ENCODE measurements at regions not wholly inside any gene's neighbourhood (a gene's known extent, or its start where the extent isn't known, plus 50 kb on each side); places are given as distances from the start of the nearest gene placed in this dataset.

DNA sequence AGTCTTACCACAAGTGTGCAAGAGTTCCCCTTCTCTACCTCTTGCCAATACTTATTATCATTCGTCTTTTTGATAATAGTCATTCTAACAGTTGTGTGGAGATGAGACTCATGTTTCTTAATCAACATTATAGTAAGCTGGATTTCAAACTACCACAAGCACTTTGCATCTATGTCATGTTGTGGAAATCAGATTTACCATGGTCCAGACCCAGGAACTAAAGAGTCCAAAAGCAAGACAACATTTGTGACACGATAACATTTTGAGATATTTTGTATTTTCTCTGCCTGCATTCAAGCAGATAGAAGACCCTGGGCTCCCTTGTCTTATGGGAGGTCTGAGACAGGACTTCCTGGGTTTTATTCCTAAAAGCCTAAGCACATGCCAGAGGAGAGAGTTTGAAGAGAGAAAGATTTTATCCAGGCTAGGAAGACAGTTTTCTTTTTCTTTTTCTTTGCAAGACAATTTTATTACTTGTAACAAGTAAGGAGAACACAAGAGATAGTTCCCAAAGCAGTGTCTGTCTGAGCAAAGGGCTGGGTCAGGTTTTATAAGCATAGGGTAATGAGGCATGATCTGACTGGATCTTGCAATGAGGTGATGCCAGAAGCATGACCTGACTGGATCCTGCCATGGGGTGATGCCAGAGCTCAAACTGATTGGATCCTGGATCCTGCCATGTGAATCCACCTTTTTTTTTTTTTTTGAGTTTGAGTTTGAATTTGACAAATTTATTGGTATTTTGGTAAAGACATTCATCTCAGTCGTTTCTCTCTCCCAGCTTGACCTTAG is 180.5 kb upstream of the HMGA2 start (continued):
- TF ChIP-seq, protein P1, sequence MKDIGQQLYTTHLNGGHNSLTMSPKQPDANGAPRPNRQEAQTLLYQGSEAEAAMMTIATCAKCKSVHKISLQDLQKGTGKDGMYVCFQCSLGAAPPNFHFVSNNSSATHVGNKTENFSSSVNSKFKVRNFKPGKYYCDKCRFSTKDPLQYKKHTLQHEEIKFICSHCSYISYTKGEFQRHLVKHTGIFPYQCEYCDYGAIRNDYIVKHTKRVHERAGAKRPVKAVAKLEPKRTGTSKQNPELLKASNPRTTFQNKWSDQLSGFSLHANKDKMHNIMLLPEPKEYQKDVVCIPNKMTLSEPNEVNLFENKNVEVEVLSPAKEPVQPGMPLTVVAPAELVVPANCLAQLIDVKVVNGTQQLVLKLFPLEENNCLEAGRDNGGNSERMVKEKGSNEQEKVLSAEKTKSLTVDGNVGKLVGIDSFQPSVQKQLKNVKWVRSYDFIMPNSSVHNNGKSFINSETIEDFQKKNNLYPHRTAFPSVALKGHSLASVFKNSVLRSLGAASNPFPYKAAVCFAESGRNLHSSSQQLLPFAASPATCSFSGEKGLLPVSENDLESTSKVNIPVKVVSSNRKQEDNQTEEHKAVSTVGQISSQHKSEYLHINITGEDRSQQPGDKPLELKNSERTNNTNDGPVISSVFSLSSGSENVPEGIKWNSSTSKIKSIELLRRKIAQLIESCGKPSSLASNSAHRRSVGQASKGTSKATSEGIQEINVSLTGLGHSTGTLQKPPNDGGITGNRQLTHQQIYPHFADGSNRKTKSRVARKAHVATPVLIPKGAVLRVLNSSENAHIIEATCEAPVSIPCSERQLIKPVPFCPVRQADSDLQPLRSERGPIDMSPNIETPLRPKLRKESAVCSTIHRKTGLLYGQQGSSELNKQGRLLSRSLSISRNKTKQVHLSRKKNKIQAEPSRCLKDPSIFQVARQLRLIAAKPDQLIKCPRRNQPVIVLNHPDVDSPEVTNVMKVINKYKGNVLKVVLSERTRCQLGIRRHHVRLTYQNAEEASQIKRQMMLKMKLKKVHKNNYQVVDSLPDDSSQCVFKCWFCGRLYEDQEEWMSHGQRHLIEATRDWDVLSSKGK (CRISPR knock-in tag; IDR thresholded peaks at IDR 0.05) = no peak
- TF ChIP-seq ZNF23 (CRISPR knock-in tag; IDR thresholded peaks at IDR 0.05) (0 out of 2 replicates have a peak, but pooled peaks have one; percentile 33), U2AF1 (optimal IDR thresholded peaks at IDR 0.05; ENCODE audit: low read depth, low read length) (no peak), SREBF1 (IDR thresholded peaks at IDR 0.05; ENCODE audit: borderline replicate concordance, low read depth, low read length) (peak; percentile 93), RFX5 (IDR thresholded peaks at IDR 0.05; ENCODE audit: low read depth, low read length) (no peak), TCF7 (IDR thresholded peaks at IDR 0.05; ENCODE audit: borderline replicate concordance) (no peak), KLF13 (tag; IDR thresholded peaks at IDR 0.05; ENCODE audit: borderline replicate concordance, low read depth) (no peak), HNRNPL (IDR thresholded peaks at IDR 0.05; ENCODE audit: low read depth, low read length) (no peak), IFI16 (CRISPR knock-in tag; IDR thresholded peaks at IDR 0.05) (no peak), TAL1 (IDR thresholded peaks at IDR 0.05) (no peak), KDM2B (CRISPR knock-in tag; IDR thresholded peaks at IDR 0.05) (no peak), BCL6 (CRISPR knock-in tag; IDR thresholded peaks at IDR 0.05) (no peak), FOXA3 (CRISPR knock-in tag; conservative IDR thresholded peaks at IDR 0.05 in 1 of 2, IDR thresholded peaks at IDR 0.05 in 1 of 2) (peak in 1 of 2 experiments; percentile 20; a peak in 1 of 4 replicates), ARHGAP35 (IDR thresholded peaks at IDR 0.05; ENCODE audit: partially characterized antibody) (no peak), RBM14 (IDR thresholded peaks at IDR 0.05; ENCODE audit: borderline replicate concordance, insufficient read depth, low read depth, low read length) (no peak), NFRKB (IDR thresholded peaks at IDR 0.05; ENCODE audit: low read depth) (no peak)
- TF ChIP-seq, protein P2, sequence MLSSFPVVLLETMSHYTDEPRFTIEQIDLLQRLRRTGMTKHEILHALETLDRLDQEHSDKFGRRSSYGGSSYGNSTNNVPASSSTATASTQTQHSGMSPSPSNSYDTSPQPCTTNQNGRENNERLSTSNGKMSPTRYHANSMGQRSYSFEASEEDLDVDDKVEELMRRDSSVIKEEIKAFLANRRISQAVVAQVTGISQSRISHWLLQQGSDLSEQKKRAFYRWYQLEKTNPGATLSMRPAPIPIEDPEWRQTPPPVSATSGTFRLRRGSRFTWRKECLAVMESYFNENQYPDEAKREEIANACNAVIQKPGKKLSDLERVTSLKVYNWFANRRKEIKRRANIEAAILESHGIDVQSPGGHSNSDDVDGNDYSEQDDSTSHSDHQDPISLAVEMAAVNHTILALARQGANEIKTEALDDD (IDR thresholded peaks at IDR 0.05) = no peak
- TF ChIP-seq, protein P3, sequence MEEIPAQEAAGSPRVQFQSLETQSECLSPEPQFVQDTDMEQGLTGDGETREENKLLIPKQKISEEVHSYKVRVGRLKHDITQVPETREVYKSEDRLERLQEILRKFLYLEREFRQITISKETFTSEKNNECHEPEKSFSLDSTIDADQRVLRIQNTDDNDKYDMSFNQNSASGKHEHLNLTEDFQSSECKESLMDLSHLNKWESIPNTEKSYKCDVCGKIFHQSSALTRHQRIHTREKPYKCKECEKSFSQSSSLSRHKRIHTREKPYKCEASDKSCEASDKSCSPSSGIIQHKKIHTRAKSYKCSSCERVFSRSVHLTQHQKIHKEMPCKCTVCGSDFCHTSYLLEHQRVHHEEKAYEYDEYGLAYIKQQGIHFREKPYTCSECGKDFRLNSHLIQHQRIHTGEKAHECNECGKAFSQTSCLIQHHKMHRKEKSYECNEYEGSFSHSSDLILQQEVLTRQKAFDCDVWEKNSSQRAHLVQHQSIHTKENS (CRISPR knock-in tag; IDR thresholded peaks at IDR 0.05) = peak; percentile 86; the same call in 1 of the 2 replicates
- TF ChIP-seq, protein P4, sequence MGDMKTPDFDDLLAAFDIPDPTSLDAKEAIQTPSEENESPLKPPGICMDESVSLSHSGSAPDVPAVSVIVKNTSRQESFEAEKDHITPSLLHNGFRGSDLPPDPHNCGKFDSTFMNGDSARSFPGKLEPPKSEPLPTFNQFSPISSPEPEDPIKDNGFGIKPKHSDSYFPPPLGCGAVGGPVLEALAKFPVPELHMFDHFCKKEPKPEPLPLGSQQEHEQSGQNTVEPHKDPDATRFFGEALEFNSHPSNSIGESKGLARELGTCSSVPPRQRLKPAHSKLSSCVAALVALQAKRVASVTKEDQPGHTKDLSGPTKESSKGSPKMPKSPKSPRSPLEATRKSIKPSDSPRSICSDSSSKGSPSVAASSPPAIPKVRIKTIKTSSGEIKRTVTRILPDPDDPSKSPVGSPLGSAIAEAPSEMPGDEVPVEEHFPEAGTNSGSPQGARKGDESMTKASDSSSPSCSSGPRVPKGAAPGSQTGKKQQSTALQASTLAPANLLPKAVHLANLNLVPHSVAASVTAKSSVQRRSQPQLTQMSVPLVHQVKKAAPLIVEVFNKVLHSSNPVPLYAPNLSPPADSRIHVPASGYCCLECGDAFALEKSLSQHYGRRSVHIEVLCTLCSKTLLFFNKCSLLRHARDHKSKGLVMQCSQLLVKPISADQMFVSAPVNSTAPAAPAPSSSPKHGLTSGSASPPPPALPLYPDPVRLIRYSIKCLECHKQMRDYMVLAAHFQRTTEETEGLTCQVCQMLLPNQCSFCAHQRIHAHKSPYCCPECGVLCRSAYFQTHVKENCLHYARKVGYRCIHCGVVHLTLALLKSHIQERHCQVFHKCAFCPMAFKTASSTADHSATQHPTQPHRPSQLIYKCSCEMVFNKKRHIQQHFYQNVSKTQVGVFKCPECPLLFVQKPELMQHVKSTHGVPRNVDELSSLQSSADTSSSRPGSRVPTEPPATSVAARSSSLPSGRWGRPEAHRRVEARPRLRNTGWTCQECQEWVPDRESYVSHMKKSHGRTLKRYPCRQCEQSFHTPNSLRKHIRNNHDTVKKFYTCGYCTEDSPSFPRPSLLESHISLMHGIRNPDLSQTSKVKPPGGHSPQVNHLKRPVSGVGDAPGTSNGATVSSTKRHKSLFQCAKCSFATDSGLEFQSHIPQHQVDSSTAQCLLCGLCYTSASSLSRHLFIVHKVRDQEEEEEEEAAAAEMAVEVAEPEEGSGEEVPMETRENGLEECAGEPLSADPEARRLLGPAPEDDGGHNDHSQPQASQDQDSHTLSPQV (IDR thresholded peaks at IDR 0.05) = no peak
